Liver (tissue), 8 donors: ENCODE measurements at regions not wholly inside any gene's neighbourhood (a gene's known extent, or its start where the extent isn't known, plus 50 kb on each side); places are given as distances from the start of the nearest gene placed in this dataset.

Experiments used
- DNase-seq: peaks from one replicate; pipeline ENCODE4 v3.0.0-alpha.2; 2017; ENCODE audit warnings: low spot score
- H3K27ac ChIP-seq, 2 donors: one replicate each; pipeline ENCODE4 v1.7.0; 2013; ENCODE audit warnings: inconsistent platforms in 2 of 2, low read length in 2 of 2, control low read depth in 1 of 2, low read depth in 1 of 2, mild to moderate bottlenecking in 1 of 2
- H3K27me3 ChIP-seq, 4 donors: one replicate each; pipeline versions ENCODE4 v1.6.1 to v1.7.0; 2013; ENCODE audit warnings: low read length in 3 of 4, inconsistent platforms in 1 of 4, mild to moderate bottlenecking in 1 of 4, moderate library complexity in 1 of 4; ENCODE audit not compliant: control insufficient read depth in 4 of 4, insufficient read depth in 4 of 4
- H3K36me3 ChIP-seq, 4 donors: one replicate each; pipeline versions ENCODE4 v1.6.1 to v1.7.0; 2013; ENCODE audit warnings: low read length in 3 of 4, mild to moderate bottlenecking in 3 of 4, low read depth in 1 of 4, moderate library complexity in 1 of 4; ENCODE audit not compliant: control insufficient read depth in 4 of 4, insufficient read depth in 3 of 4
- H3K4me1 ChIP-seq, 4 donors: one replicate each; pipeline versions ENCODE4 v1.6.1 to v1.7.0; 2013; ENCODE audit warnings: low read length in 3 of 4, mild to moderate bottlenecking in 3 of 4, moderate library complexity in 1 of 4; ENCODE audit not compliant: control insufficient read depth in 4 of 4, insufficient read depth in 4 of 4
- H3K4me3 ChIP-seq, 3 donors: one replicate each; pipeline versions ENCODE4 v1.6.1 to v1.7.0; 2013; ENCODE audit warnings: low read length in 3 of 3, control low read depth in 1 of 3, low read depth in 1 of 3, mild to moderate bottlenecking in 1 of 3
- H3K9ac ChIP-seq, 2 donors: one replicate each; pipeline ENCODE4 v1.7.0; 2013; ENCODE audit warnings: low read length in 2 of 2, mild to moderate bottlenecking in 2 of 2, moderate library complexity in 2 of 2, control low read depth in 1 of 2, low read depth in 1 of 2
- H3K9me3 ChIP-seq, 4 donors: one replicate each; pipeline versions ENCODE4 v1.6.1 to v1.7.0; 2013; ENCODE audit warnings: low read length in 3 of 4; ENCODE audit not compliant: control insufficient read depth in 4 of 4
- ATF3 ChIP-seq: IDR thresholded peaks from 2 replicates; pipeline ENCODE4 v1.6.1; 2016; ENCODE audit warnings: antibody characterized with exemption
- CTCF ChIP-seq: fragments of 150-350 bp; IDR thresholded peaks from 2 replicates; pipeline ENCODE4 v1.5.1; 2017; ENCODE audit warnings: improper control_type of control experiment, low read depth, low read length; ENCODE audit not compliant: missing input control
- EGR1 ChIP-seq, 2 donors: IDR thresholded peaks; 2 replicates each; pipeline ENCODE4 v1.6.1; 2016 to 2018; ENCODE audit warnings: antibody characterized with exemption in 2 of 2, low read depth in 2 of 2
- FOXA1 ChIP-seq: IDR thresholded peaks from 2 replicates; pipeline ENCODE4 v1.6.1; 2016; ENCODE audit warnings: antibody characterized with exemption
- FOXA2 ChIP-seq: IDR thresholded peaks from 2 replicates; pipeline ENCODE4 v1.6.1; 2016; ENCODE audit warnings: antibody characterized with exemption
- GABPA ChIP-seq, 2 donors: IDR thresholded peaks in 1 of 2; conservative IDR thresholded peaks in 1 of 2; 2 replicates each; pipeline ENCODE4 v1.6.1; 2016; ENCODE audit warnings: antibody characterized with exemption in 2 of 2, mild to moderate bottlenecking in 1 of 2, moderate library complexity in 1 of 2
- HNF4A ChIP-seq, 2 donors: conservative IDR thresholded peaks; 2 replicates each; pipeline ENCODE4 v1.6.1; 2016; ENCODE audit warnings: antibody characterized with exemption in 2 of 2, mild to moderate bottlenecking in 2 of 2
- HNF4G ChIP-seq: IDR thresholded peaks from 2 replicates; pipeline ENCODE4 v1.6.1; 2016; ENCODE audit warnings: antibody characterized with exemption
- JUND ChIP-seq, 2 donors: IDR thresholded peaks; 2 replicates each; pipeline ENCODE4 v1.6.1; 2016; ENCODE audit warnings: antibody characterized with exemption in 2 of 2
- MAX ChIP-seq: IDR thresholded peaks from 2 replicates; pipeline ENCODE4 v1.6.1; 2016; ENCODE audit warnings: antibody characterized with exemption
- NR2F2 ChIP-seq: IDR thresholded peaks from 2 replicates; pipeline ENCODE4 v1.6.1; 2016; ENCODE audit warnings: antibody characterized with exemption
- RAD21 ChIP-seq, 2 donors: IDR thresholded peaks; 2 replicates each; pipeline ENCODE4 v1.6.1; 2016; ENCODE audit warnings: antibody characterized with exemption in 2 of 2, mild to moderate bottlenecking in 2 of 2
- REST ChIP-seq: IDR thresholded peaks from 2 replicates; pipeline ENCODE4 v1.6.1; 2016; ENCODE audit warnings: antibody characterized with exemption, mild to moderate bottlenecking
- RXRA ChIP-seq, 2 donors: IDR thresholded peaks; 2 replicates each; pipeline ENCODE4 v1.6.1; 2017 to 2018; ENCODE audit warnings: antibody characterized with exemption in 2 of 2, mild to moderate bottlenecking in 1 of 2
- SP1 ChIP-seq: IDR thresholded peaks from 2 replicates; pipeline ENCODE4 v1.6.1; 2018; ENCODE audit warnings: antibody characterized with exemption, mild to moderate bottlenecking
- TAF1 ChIP-seq: conservative IDR thresholded peaks from 2 replicates; pipeline ENCODE4 v1.6.1; 2016; ENCODE audit warnings: antibody characterized with exemption, mild to moderate bottlenecking
- YY1 ChIP-seq: IDR thresholded peaks from 2 replicates; pipeline ENCODE4 v1.6.1; 2016; ENCODE audit warnings: antibody characterized with exemption, mild to moderate bottlenecking
- ZBTB33 ChIP-seq: IDR thresholded peaks from 2 replicates; pipeline ENCODE4 v1.6.1; 2016; ENCODE audit warnings: antibody characterized with exemption
- WGBS: extraction: QIAGEN DNeasy Blood & Tissue Kit; methylation state at CpG from one replicate; pipeline ENCODE4 v1.1.7; 2013; 5-methylcytosine and 5-hydroxymethylcytosine counted together
- donor health status: healthy.
- donor health status: healthy.
- donor health status: healthy.
- donor health status: healthy.
- donor health status: healthy.

- H3K36me3 ChIP-seq: no peaks in the 10 kb centered on the region
- H3K27ac ChIP-seq: no peak overlapping the region
- H3K9ac ChIP-seq: no peak overlapping the region
- no peak overlapping the region for H3K4me3 ChIP-seq
- H3K27me3 ChIP-seq: no peaks in the 10 kb centered on the region
- no peak for DNase-seq
- no peaks in the 10 kb centered on the region for H3K9me3 ChIP-seq
- no peaks in the 10 kb centered on the region for H3K4me1 ChIP-seq
- TF ChIP-seq REST (no peak), GABPA (IDR thresholded peaks at IDR 0.05 in 1 of 2, conservative IDR thresholded peaks at IDR 0.05 in 1 of 2) (no peak), RXRA (IDR thresholded peaks at IDR 0.05) (no peak), HNF4G (no peak), SP1 (no peak), MAX (no peak), JUND (IDR thresholded peaks at IDR 0.05) (no peak), HNF4A (conservative IDR thresholded peaks at IDR 0.05) (no peak), YY1 (no peak), FOXA2 (no peak), NR2F2 (no peak), FOXA1 (no peak), RAD21 (IDR thresholded peaks at IDR 0.05) (no peak), ATF3 (no peak), ZBTB33 (no peak), EGR1 (IDR thresholded peaks at IDR 0.05; ENCODE audit: low read depth in 2 of 2) (no peak), TAF1 (no peak), CTCF (no peak)
Observed at GRCh38 chr20:43857127-43857526, 57.5 kb upstream of the TOX2 start.

- H3K27ac ChIP-seq: no peak overlapping the region
- DNase-seq: no peak
- H3K27me3 ChIP-seq: no peaks in the 10 kb centered on the region
- no peaks in the 10 kb centered on the region for H3K36me3 ChIP-seq
- WGBS: 93% methylated on average over 1 of the region's 1 CpG
- no peaks in the 10 kb centered on the region for H3K4me1 ChIP-seq
- no peak overlapping the region for H3K9ac ChIP-seq
- TF ChIP-seq MAX (no peak), FOXA1 (no peak), JUND (IDR thresholded peaks at IDR 0.05) (no peak), NR2F2 (no peak), SP1 (no peak), CTCF (no peak), YY1 (no peak)
- no peak overlapping the region for H3K4me3 ChIP-seq
- H3K9me3 ChIP-seq: no peaks in the 10 kb centered on the region
Observed at GRCh38 chr20:43855803-43856202, 58.8 kb upstream of the TOX2 start.
